ENCODE measurements at regions not wholly inside any gene's neighbourhood (a gene's known extent, or its start where the extent isn't known, plus 50 kb on each side); places are given as distances from the start of the nearest gene placed in this dataset.

- no peak for TF ChIP-seq CTCF (conservative IDR thresholded peaks at IDR 0.05; ENCODE audit: low read length)
- no peak for DNase-seq (ENCODE audit: low read depth)
- no peak overlapping the region for H3K4me3 ChIP-seq (ENCODE audit: low read length)
These were observed 162.1 kb upstream of the SLC7A11 start for GRCh38 chr4:138404251-138404650.

- no peak for DNase-seq (ENCODE audit: low read depth)
- no peak for TF ChIP-seq CTCF (conservative IDR thresholded peaks at IDR 0.05; ENCODE audit: low read length)
These were observed 159.2 kb upstream of the SLC7A11 start for GRCh38 chr4:138401334-138401733.

DNA sequence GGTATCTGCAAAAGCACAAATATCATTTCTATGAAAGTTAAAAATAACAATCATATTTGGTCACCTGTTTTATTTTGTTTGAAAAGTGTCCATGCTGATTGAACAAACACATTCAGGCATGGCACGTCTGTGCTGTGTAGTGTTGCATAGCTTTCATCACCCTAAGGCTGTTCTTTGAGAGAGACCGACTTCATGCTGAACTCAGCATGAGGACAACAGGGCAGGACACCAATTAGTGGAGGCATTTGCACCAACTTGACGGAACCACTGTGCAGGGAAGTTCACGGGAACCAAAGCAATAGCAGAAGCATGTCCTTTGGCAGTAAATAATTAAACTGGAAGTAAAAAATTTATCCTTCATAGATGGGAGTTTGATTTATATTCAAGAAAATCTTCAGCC is 158.4 kb upstream of the SLC7A11 start:
- no peak overlapping the region for H3K4me3 ChIP-seq (ENCODE audit: low read length)
- DNase-seq (ENCODE audit: low read depth) = no peak
- TF ChIP-seq CTCF (conservative IDR thresholded peaks at IDR 0.05; ENCODE audit: low read length) = no peak

More at GRCh38 chr4:138401334-138401733, 159.2 kb upstream of the SLC7A11 start:
- H3K4me3 ChIP-seq (ENCODE audit: low read length) = no peak overlapping the region

DNA sequence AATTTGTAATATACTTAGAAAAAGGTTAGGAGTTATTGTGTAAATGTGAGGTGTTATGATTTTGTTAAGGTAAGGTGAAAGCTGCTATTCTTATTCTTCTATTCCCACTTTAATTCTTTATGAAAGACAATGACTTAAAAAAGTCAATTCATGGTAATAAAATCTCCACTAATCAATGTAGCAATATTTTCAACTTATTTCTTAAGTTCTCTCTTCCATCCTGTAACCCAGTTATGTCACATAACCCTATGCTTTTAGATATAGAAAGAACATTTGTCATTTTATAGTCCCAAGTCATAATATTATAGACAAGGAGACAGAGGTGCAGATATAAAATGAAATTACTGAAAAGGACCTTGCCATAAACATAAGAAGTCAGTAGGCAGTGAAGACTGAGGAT is 157.9 kb upstream of the SLC7A11 start:
- no peak overlapping the region for H3K4me3 ChIP-seq (ENCODE audit: low read length)
- TF ChIP-seq CTCF (conservative IDR thresholded peaks at IDR 0.05; ENCODE audit: low read length) = no peak
- DNase-seq (ENCODE audit: low read depth) = no peak

DNA sequence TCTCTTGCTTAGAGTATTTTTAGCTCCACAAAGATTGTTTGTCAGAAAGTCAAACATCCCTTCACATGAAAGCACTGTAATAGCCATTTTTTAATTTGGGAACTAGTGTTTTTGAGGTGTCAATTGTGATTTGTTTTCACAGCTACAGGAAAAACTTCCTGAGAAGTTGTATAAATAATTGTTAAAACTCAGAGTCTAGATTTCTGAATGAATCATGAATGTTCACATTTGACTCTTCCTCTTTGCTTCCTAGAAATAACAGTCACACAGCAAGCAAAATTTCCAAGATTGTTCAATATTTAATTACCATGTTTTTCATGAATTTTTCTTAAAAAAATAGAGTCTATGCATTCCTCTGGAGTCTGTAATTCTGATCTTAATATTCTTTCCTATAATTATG is 156.9 kb upstream of the SLC7A11 start:
- TF ChIP-seq CTCF (conservative IDR thresholded peaks at IDR 0.05; ENCODE audit: low read length) = no peak
- H3K4me3 ChIP-seq (ENCODE audit: low read length) = no peak overlapping the region
- no peak for DNase-seq (ENCODE audit: low read depth)

- DNase-seq (ENCODE audit: low read depth) = no peak
- no peak for TF ChIP-seq CTCF (conservative IDR thresholded peaks at IDR 0.05; ENCODE audit: low read length)
- no peak overlapping the region for H3K4me3 ChIP-seq (ENCODE audit: low read length)
These were observed 156.2 kb upstream of the SLC7A11 start for GRCh38 chr4:138398322-138398721.

GRCh38 chr4:138393886-138394610 is 151.9 kb upstream of the SLC7A11 start:
- no peak for TF ChIP-seq CTCF (conservative IDR thresholded peaks at IDR 0.05; ENCODE audit: low read length)
- no peak overlapping the region for H3K4me3 ChIP-seq (ENCODE audit: low read length)
- no peak for DNase-seq (ENCODE audit: low read depth)
